Embryonic facial prominence (tissue), 1 donor: ENCODE measurements at regions not wholly inside any gene's neighbourhood (a gene's known extent, or its start where the extent isn't known, plus 50 kb on each side); places are given as distances from the start of the nearest gene placed in this dataset.
"Not testable (repeated sequence)": the region's sequence is repeated elsewhere in the genome, so short reads cannot be mapped to it uniquely, and the experiment has no call there.

Experiments
- DNase-seq: peaks from one replicate; pipeline ENCODE4 v3.0.0-alpha.2; 2016; ENCODE audit errors: extremely low spot score

DNA sequence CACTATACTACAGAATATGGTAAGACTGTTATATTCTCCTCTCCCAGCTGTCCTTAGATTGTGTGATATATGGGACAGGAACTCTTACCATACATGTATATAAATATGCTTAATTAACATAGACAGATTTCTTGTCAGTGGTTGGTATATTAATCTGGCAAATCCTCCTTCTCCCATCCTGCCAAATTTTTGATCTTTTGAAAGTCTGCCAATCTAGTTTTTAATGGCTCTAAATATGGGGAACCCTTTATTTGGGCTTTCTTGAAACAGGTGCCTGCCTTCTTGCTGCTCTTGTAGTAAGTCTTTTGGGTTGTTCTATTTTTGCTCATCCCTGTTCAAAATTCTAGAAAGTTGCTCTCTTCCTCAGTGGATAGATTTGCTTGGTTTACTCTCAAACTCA lies 63.5 kb downstream of the SPATA31D1 start:
- no peak for DNase-seq

DNA sequence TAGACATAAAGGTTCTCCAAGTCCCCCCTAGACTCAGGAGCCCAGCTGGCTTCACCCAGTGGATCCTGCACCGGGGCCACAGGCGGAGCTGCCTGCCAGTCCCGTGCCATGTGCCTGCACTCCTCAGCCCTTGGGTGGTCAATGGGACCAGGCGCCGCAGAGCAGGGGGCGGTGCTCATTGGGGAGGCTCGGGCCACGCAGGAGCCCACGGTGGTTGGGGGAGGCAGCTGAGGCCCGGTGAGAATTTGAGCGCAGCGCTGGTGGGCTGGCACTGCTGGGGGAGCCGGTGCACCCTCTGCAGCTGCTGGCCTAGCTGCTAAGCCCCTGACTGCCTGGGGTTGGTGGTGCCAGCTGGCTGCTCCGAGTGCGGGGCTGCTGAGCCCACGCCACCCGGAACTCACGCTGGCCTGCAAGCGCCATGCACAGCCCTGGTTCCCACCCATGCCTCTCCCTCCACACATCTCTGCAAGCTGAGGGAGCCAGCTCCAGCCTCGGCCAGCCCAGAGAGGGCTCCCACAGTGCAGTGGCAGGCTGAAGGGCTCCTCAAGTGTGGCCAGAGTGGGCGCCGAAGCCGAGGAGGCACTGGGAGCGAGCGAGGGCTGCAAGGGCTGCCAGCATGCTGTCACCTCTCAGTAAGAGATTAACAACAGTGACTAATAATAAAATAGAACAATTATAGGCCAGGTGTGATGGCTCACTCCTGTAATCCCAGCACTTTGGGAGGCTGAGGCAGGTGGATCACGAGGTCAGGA lies 65.9 kb downstream of the SPATA31D1 start:
- DNase-seq: no peak

DNA sequence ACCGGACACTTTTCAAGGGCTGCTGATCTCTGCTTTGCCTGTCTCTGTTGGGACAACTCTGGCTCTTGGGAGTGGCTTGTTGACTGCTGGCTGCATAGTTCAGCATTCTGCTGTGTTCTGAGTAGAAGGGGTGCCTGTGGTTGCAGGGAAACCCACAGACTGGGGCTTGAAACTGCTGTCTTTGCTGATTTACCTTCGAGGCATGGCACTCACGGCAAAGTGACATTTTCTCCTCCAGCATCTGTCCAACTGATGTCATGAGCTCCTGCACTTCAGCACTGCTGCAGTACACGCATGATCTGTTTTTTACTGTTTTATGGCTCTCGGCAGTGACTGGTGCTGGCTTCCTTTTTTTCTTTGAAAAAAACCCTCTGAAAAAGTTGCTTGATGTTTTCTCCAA lies 69.2 kb downstream of the SPATA31D1 start:
- no peak for DNase-seq

DNA sequence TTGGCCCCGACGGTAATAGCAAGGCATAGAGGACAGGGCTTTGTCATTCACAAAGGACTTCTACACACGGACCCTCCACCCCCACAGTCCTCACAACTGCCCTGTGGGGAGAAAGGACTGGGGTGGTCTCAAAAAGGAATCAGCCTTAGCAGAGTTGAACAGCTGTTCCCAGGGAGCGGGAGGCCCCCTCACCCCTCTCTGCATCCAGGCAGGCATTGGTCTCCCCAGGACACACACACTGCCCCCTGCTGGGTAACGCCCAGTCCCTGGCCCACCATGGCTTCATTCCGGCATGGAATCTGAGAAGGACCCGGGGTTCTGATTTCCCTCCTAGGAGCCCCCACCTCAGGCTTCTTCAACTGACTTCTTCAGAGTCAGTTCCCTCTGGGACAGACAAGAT lies 73.2 kb downstream of the SPATA31D1 start:
- not testable (repeated sequence) for DNase-seq

DNA sequence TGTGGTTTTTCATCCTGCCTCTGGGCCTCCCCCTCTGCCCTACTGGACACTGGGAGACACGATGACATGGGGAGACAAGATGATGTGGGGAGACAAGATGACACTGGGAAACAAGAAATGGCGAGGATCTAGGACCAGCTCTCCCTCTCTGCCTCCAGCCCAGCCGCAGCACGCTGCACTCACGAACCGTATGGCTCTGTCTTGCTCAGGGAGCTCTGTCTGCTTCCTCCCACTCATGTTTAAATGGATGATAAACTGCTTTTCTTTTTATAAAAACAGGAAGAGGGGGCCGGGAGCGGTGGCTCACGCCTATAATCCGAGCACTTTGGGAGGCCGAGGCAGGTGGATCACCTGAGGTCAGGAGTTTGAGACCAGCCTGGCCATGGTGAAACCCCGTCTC lies 73.7 kb downstream of the SPATA31D1 start:
- DNase-seq: no peak

DNA sequence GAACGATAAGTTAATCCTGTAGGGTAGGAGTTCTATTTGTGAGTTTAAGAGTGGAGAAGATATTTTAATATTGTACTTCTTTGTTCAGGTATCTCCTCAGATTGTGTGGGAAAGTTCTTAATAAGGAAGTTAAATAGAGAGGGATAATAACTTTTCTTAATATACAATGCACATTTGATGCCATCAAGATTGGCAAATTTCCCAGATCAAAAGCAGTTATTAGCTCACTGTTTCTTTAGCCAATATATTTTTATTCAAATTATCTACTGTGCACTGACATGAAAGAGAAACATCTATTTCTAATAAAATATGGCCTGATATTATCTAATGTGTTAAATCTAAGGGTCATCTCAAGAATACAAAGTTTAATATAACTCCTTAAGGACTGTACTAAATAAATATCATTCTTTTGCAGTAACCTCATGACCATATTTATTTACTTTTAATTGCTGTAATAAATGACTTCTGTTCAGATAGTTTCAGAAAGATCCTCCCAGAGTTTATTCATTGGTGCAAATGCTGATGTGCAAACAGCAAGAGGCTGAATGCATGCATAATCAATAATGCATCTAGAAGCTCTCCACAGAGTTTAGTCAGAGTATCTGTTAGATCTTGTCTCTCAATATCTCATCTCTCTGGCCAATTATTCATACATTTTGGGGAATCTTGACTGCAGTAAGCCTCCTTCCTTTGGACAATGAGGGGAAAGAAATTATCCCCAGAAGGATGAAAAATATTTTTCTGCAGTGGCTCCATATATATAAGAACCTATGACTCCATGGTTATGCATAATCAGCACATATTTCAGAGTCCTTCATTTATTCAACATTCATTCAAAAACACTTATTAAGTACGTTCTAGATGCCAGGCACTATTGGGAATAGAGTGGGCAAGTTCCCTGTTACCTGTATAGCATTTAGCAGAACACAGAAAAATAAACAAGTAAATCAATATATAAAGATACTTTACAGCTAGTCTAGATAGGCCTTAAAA lies 85.3 kb downstream of the SPATA31D1 start:
- DNase-seq: no peak

DNA sequence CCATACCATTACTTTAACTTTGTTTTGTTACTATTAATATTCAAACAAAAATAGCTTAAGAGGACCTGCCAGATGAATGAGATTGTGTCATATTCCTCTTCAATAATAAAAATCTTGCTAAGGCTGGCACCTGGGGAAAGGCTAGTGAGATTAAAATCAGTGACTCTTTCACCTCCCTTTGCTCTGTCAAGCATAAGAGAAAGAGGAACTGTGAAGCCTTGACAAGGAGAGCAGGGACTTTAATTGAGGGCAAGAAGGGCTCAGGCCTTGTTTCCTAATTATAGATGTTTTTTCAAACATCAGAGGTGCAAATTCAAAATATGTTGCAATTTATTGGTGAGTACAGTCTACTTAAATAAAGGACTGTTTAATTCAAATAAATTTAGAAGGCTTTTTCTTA lies 91.7 kb downstream of the SPATA31D1 start:
- DNase-seq: no peak

DNA sequence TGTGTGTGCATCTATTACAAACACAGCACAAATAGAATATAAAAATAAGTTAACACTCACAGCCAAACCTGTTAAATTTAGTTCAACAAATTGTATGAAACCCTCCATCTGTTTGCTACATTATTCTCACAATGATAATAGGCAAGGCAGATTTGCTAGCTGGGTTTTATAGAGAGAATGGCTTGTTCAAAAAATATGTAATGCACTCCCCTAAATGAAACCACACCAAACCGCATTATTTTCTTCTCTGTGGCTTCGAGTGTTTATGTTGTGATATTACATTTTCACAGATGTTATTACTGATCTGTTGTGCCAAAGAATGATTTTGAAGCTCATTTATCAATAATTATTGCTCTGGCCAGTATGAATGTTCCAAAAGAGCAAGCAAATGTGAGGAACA lies 92.9 kb downstream of the SPATA31D1 start:
- DNase-seq: no peak

DNA sequence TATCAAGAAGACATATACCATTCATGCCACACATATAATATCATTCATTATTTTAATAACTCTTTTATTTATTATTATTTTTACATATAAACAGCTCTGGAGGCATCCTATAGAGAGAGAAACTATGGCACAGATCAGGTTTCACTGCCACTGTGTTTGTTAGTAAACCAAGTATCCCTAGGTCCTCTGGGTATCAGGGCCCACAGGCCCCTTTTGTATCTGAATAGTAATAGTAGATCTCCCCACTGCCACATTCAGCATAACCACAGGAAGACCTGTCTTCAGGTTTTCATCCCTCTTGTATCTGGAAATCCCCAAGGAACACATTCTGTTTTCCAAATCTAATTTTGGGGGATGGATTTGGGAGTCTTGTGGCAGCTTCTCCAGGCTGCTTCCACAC lies 94.0 kb downstream of the SPATA31D1 start:
- DNase-seq: no peak

DNA sequence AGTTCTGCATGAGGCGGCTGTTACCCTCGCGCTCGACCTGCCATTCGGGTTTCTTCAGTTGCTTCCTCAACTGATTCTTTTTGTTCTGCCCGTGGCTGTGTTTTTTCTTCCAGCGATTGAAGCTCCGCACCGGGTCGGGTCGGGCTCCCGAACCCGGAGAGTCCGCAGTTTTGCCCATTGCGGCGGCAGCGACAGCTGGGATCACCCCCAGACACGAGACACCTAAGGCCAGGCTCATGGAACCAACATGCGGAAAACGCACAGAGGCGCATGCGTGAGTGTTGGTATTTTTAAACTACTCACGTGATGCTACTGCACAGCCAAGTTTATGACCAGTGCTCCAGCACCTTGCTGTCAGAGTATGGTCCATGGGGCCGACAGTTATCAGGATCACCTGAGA lies 100.0 kb downstream of the SPATA31D1 start:
- DNase-seq: no peak

DNA sequence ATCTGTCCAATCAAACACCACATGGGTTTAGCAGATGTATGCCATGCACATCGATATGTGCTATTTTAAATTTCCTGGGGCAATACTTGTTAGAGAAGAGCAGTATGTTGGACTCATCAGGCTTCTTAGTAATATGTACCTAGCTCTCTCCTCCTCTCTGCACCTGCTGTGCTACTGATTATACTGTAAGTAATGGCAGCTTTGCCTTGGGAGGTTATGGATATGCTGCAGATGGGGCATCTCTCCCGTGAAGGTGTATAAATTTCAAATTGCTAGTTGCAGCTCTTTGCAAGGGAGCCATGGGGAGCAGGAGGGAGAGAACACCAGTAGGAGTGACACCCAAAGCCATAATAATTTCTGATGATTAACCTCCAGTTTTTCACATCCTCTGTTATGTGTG lies 101.5 kb downstream of the SPATA31D1 start:
- DNase-seq: no peak

DNA sequence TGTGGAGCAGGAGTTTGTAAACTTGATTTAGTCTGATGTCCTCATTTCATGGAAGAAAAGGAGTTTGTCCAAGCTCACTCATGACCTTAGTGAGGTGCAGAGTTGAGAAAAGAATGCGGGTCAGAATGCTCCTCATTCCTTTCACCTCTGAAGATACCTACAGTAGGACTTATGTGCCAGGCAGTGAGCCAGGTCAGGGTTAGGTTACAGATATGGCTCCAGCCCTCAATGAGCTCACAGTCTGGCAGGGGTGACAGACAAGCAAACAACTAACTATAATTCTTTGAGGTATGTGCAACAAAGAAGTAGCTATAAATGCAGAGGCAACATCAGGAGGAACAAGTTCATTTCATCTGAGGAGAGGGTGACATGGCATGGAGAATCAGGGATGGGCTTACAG lies 102.5 kb downstream of the SPATA31D1 start:
- no peak for DNase-seq

DNA sequence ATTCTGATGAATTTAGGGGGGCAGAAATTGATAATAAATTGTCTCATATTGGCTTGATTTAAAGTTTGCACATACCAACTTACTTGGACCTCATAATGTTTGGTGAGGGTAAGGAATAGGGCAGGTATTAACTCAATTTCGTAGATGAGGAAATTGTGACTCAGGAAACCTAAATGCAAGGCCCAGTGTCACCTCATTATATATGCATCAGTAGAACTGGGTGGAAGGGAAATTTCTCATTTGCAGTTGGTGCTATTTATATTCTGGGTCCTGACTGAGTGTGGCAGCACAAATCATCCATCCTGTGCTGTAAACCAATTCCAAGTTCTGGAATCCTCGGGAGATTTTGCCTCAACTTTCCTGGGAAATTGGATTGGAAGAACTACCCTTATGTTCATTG lies 103.0 kb downstream of the SPATA31D1 start:
- DNase-seq: no peak

DNA sequence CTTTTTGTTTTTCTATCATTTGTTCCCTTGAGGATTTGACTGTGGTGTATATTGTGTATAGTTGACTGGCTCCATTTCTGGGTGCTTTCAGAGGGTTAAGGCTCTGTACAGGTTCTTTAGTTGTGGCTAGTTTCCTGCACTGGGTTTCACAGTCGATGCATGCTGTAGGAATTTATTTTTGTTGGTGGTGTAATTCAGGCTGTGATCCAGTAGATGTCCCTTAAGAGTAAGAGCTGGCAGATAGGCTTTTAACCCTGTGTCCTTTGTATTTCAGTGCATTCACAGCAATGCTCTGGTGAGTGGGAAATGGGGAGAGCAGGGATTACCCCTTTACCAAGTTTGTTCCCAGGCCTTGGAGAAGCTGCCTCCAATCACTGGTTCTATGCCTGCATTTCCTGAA lies 112.9 kb downstream of the SPATA31D1 start:
- DNase-seq: no peak

DNA sequence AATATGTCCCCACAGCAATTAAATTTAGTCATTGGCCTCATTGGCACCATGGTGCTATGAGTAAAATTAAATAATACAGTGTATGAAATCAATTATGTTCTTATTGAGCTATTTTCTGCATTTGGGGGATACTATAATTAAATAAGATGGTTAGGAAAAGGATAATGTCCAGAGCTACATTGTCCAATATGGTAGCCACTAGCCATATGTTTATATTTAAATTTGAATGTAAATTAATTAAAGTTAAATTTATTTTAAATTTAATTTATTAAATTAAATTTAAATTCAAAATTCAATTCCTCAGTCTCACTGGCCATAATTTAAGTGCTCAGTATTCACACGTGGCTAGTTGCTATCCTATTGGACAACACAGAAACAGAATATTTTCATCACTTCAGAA lies 115.7 kb downstream of the SPATA31D1 start:
- DNase-seq: no peak

DNA sequence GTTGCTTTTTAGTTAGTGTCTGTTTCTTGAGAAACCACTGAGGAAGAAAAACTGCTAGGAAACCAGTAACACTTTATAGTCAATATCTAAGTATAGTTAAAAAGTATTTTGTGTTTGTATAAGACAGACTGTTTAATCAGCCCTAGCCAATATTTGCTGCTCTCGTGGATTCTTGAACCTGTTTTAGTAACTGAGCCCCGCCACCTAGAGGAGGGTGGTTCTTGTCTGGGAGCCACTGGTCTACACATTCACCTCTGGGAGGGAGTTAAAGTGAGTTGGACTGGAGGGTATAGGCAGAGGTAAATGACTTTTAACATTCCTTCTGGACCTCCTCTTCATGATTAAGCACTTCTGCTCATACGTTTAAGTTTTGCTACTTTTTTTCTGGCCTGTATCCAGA lies 117.2 kb downstream of the SPATA31D1 start:
- no peak for DNase-seq

DNA sequence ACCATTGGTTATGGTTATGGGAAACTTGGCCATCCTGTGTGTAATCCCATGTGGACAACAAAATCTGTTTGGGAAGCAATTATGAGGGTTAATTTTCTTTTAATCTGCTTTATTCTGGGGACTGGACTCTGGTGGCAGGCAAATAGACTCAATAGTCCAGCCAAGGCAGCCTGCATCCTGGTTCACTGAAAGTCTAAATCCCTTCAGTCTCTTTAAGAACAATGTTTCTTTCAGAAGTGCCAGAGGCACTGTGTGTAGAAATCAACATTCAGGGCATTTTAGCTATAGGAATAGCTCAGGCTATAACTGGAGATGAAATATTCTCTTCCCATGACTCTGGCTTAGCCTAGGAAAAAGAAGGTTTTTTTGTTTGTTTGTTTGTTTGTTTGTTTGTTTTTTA lies 118.0 kb downstream of the SPATA31D1 start:
- no peak for DNase-seq

DNA sequence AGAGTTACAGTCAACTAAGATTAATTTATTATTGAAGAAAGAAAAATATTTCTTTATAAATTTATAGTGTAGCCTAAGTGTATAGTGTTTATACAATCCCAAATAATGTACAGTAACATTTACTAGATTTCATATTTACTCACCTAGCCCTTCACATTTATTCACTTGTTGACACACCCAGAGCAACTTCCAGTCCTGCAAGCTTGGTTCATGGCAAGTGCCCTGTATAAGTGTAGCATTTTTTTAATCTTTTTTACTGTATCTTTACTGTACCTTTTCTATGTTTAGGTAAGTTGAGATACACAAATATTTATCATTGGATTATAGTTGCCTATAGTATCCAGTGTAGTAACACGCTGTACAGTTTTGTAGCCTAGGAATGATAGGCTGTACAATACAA lies 119.9 kb downstream of the SPATA31D1 start:
- no peak for DNase-seq

DNA sequence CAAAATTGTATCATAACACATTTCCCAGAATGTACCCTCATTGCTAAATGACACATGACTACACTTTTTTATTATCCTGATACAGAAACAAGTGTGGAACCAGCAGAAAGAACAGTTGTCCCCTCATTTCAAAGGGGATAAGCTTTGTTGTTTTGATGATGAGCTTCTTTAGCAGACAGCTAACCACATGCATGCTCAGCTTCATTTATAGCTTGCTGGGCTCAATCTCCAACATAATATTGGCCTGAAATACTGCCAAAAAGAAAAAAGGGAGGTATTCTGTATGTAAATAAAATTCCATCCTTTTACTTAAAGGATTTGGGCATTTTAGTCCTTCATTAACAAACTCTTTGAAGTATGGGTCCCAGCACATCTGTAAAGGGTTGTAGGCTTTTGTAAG lies 120.4 kb downstream of the SPATA31D1 start:
- no peak for DNase-seq

DNA sequence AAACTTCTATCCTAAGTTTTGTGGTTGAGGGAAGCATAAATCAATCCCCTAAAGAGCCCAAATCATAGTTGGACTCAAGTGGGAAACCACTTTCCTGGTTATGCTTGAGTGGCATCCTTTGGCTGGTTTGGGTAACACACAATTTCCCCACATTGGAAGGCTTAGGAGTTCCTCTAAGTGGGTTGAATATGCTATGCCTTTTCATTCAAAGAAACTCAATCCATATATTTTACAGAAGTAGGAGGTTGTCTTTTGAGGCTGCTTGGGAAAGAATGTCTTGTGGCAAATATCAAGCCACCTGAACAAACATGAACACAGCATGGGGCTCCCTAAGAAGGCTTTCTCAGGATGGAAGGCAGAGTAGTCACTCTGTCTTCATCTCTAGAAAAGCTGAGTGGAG lies 121.1 kb downstream of the SPATA31D1 start:
- DNase-seq: peak; percentile 22

DNA sequence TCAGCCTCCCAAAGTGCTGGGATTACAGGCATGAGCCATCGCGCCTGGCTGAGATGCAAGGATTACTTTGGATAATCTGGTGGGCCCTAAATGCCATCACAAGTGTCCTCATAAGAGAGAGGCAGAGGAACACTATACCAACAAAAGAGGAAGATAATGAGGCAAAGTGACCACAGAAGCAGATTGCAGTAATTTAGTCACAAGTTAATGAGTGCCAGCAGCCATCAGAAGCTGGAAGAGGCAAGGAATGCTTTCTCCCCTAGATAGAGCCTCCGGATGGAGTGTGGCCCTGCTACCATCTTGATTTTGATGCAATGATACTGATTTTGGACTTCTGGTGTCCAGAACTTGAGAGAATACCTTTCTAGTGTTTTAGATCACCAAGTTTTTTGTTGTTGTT lies 122.3 kb downstream of the SPATA31D1 start:
- DNase-seq: no peak

DNA sequence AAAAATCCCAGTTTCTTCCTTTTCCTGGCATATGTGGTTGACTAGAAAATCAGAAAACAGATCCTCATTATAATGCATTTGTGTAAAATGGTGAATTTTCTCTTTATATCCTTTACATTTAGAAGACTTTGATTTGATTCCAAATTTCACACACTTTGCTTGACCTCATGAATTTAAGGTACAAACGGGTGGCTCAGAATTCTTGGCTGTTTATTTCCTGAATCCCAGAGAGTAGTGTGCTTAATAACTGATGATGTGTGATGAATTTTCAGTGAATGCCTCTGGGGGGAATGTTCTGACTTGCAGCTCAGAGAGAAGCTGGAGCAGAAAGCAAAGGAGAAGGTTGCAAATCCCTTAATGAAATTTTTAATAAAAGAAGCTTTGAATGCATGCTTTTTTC lies 126.8 kb downstream of the SPATA31D1 start:
- DNase-seq: no peak

DNA sequence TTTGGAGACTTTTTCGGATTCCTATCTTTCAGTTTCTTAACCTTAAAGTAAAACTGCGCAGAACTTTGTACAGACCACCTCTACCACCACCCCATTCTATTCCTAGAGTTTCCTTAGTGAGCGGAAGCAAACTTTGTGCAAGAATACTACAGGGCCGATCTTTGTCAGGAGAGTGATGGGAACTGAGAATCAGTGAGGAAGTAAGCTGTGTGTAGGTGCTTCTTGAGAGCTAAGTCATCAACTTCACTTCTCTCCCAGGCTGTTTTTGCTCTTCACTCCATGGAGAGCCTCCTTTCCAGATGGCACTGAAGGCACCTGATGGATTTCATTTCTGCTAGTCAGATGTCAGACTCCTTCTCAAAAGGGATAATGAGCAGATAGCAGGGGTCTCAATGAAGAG lies 127.3 kb downstream of the SPATA31D1 start:
- DNase-seq: no peak
